Stimulated activated CD8-positive, alpha-beta memory T cell treated with anti-CD3 and anti-CD28 coated beads, Interleukin-2, amount 100 ng/mL, for 48 hours (primary cell): ENCODE measurements at regions not wholly inside any gene's neighbourhood (a gene's known extent, or its start where the extent isn't known, plus 50 kb on each side); places are given as distances from the start of the nearest gene placed in this dataset.
"Not testable (repeated sequence)": the region's sequence is repeated elsewhere in the genome, so short reads cannot be mapped to it uniquely, and the experiment has no call there.

Experiments
- DNase-seq, 2 donors: peaks; one replicate each; pipeline ENCODE4 v3.0.0-alpha.2; 2020; ENCODE audit warnings: low read depth in 2 of 2

- not testable (repeated sequence) for DNase-seq
These were observed 62.4 kb upstream of the EEF2KMT start for GRCh38 chr16:5160010-5160409.

GRCh38 chr16:5159537-5159936 is 61.9 kb upstream of the EEF2KMT start:
- not testable (repeated sequence) for DNase-seq

DNA sequence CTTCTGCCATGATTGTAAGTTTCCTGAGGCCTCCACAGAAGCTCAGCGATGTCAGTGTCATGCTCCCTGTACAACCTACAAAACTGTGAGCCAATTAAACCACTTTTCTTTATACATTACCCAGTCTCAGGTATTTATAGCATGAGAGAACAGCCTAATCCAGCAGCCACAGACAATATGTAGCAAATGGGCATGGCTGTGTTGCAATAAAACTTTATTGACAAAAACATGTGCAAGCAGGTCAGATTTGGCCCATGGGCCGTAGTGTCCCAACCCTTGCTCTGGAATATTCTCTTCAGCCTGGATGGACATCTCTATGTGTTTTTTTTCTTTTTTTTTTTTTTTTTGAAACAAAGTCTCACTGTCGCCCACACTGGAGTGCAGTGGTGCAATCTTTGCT is 60.9 kb upstream of the EEF2KMT start:
- no peak for DNase-seq

GRCh38 chr16:5156486-5156885 is 58.9 kb upstream of the EEF2KMT start:
- DNase-seq, result not testable (repeated sequence)

DNA sequence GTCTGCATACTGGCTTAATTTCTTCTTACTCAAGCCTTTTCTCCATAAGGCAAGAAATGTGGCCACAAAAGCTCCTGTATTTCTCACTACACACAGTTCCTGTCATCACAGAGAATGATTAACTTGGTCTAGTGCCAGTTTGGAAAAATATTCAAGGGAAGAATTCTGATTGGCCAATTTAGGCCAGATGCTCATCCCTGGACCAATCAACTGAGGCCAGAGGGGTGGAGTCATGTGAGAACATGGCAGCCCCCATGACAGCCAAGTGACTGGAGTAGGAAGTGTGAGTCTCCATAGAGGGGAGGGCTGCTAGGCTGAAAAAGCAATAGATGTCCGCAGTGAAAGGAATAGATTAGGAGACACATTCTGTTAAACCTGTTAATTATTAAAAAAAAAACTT is 56.4 kb upstream of the EEF2KMT start:
- DNase-seq, result not testable (repeated sequence)

GRCh38 chr16:5151409-5151808 is 53.8 kb upstream of the EEF2KMT start:
- not testable (repeated sequence) for DNase-seq
